Sigmoid colon (tissue), 4 donors: ENCODE measurements at regions not wholly inside any gene's neighbourhood (a gene's known extent, or its start where the extent isn't known, plus 50 kb on each side); places are given as distances from the start of the nearest gene placed in this dataset.

Source experiments
- POLR2AphosphoS5 ChIP-seq, 4 donors: sonication (generic); formaldehyde crosslinking; IDR thresholded peaks; one replicate each; pipeline ENCODE4 v1.6.1; 2017; ENCODE audit warnings: antibody characterized with exemption in 4 of 4
- TF ChIP-seq, protein P1 (sequence below), 4 experiments: fragments of 450-650 bp in 3 of 4; fragments of 200-600 bp in 1 of 4; IDR thresholded peaks; one replicate each; pipeline ENCODE4 v1.5.1; 2016 to 2019; ENCODE audit warnings: antibody characterized with exemption in 4 of 4, mild to moderate bottlenecking in 3 of 4, moderate library complexity in 2 of 4

- TF ChIP-seq, protein P1, sequence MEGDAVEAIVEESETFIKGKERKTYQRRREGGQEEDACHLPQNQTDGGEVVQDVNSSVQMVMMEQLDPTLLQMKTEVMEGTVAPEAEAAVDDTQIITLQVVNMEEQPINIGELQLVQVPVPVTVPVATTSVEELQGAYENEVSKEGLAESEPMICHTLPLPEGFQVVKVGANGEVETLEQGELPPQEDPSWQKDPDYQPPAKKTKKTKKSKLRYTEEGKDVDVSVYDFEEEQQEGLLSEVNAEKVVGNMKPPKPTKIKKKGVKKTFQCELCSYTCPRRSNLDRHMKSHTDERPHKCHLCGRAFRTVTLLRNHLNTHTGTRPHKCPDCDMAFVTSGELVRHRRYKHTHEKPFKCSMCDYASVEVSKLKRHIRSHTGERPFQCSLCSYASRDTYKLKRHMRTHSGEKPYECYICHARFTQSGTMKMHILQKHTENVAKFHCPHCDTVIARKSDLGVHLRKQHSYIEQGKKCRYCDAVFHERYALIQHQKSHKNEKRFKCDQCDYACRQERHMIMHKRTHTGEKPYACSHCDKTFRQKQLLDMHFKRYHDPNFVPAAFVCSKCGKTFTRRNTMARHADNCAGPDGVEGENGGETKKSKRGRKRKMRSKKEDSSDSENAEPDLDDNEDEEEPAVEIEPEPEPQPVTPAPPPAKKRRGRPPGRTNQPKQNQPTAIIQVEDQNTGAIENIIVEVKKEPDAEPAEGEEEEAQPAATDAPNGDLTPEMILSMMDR (IDR thresholded peaks at IDR 0.05), result no peak
- no peak for TF ChIP-seq POLR2AphosphoS5 (IDR thresholded peaks at IDR 0.05)
Observed at GRCh38 chr15:96894659-96895058, 564.2 kb downstream of the NR2F2 start.
